ENCODE measurements at regions not wholly inside any gene's neighbourhood (a gene's known extent, or its start where the extent isn't known, plus 50 kb on each side); places are given as distances from the start of the nearest gene placed in this dataset.
"Not testable (repeated sequence)": the region's sequence is repeated elsewhere in the genome, so short reads cannot be mapped to it uniquely, and the experiment has no call there.

GRCh38 chr3:81823086-81823485 is 61.6 kb upstream of the GBE1 start:
- DNase-seq: no peak

DNA sequence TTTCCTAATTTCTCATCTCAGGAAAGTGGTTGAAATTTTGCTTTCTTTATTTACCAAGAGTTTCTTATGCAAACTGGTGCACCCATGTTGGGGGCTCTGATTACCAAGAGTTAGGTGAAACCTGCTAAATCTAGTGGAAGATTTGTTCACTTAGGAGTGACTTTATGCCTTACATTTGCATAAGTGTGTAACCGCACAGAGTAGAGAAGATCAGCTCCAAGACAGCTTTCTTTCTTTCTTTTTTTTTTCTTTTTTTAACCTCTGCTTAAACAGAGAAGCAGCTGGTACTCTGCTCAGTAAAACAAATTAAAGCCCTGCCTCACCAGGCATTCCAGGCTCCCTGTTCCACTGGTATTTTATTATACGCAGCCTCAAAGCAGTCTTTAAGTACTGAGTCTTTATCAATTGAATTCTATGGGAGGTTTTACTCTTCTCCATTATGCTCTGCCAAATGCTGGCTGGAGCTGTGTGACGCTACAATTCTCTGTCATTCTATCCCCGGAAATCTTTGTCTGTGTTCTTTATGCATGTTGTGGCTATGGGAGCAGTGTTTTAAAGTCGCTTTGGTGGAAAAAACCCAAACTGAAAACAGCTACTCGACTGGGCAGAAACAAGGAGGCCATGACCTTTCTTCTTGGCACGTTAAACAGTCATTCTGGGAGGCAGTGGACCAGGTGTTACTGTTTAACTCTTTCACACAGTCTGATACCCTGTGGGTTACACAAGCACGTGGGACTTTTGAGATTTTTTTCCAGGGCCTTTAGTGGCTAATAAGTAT is 55.2 kb upstream of the GBE1 start:
- DNase-seq: no peak

DNA sequence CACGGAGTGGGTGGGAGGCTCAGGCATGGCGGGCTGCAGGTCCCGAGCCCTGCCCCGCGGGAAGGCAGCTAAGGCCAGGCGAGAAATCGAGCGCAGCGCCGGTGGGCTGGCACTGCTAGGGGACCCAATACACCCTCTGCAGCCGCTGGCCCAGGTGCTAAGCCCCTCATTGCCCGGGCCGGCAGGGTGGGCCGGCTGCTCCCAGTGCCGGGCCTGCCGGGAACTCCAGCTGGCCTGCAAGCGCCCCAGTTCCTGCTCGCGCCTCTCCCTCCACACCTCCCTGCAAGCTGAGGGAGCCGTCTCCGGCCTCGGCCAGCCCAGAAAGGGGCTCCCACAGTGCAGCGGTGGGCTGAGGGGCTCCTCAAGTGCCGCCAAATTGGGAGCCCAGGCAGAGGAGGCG is 50.7 kb upstream of the GBE1 start:
- DNase-seq: not testable (repeated sequence)

Measured in GDM1 (cell line).